H9 (cell line): ENCODE measurements at regions not wholly inside any gene's neighbourhood (a gene's known extent, or its start where the extent isn't known, plus 50 kb on each side); places are given as distances from the start of the nearest gene placed in this dataset.

Experiments used
- DNase-seq: peaks from one replicate; pipeline ENCODE4 v3.0.0-alpha.2; 2017
- H2AFZ ChIP-seq: one replicate; pipeline ENCODE4 v1.6.1; 2013; ENCODE audit warnings: mild to moderate bottlenecking, low read length, control low read depth, moderate library complexity
- H2AK5ac ChIP-seq: 2 replicates; pipeline ENCODE4 v1.6.1; 2013; ENCODE audit warnings: low read length, control low read depth, mixed read lengths; ENCODE audit not compliant: insufficient read length
- H2BK120ac ChIP-seq: one replicate; pipeline ENCODE4 v1.6.1; 2013; ENCODE audit warnings: low read depth, mild to moderate bottlenecking, low read length, control low read depth, inconsistent platforms; ENCODE audit not compliant: poor library complexity, severe bottlenecking
- H2BK12ac ChIP-seq: 2 replicates; pipeline ENCODE4 v1.6.1; 2013; ENCODE audit warnings: low read length, control low read depth, mixed read lengths, low read depth; ENCODE audit not compliant: insufficient read length
- H2BK15ac ChIP-seq: 2 replicates; pipeline ENCODE4 v1.6.1; 2013; ENCODE audit warnings: low read depth, low read length, control low read depth
- H2BK20ac ChIP-seq: one replicate; pipeline ENCODE4 v1.6.1; 2013; ENCODE audit warnings: low read depth, mild to moderate bottlenecking, low read length, control low read depth, inconsistent platforms; ENCODE audit not compliant: poor library complexity, severe bottlenecking
- H2BK5ac ChIP-seq: 2 replicates; pipeline ENCODE4 v1.6.1; 2013; ENCODE audit warnings: low read length, control low read depth, mixed read lengths; ENCODE audit not compliant: insufficient read length
- H3K14ac ChIP-seq: 2 replicates; pipeline ENCODE4 v1.6.1; 2013; ENCODE audit warnings: low read length, control low read depth; ENCODE audit not compliant: insufficient read depth
- H3K18ac ChIP-seq: 2 replicates; pipeline ENCODE4 v1.6.1; 2013; ENCODE audit warnings: low read depth, mild to moderate bottlenecking, mixed read lengths, low read length, control low read depth; ENCODE audit not compliant: insufficient read length
- H3K23ac ChIP-seq: 2 replicates; pipeline ENCODE4 v1.6.1; 2013; ENCODE audit warnings: low read length, control low read depth, mixed read lengths, low read depth; ENCODE audit not compliant: insufficient read length
- H3K23me2 ChIP-seq: 2 replicates; pipeline ENCODE4 v1.6.1; 2013; ENCODE audit warnings: low read depth, mild to moderate bottlenecking, mixed read lengths, low read length, control low read depth; ENCODE audit not compliant: insufficient read length, poor library complexity, severe bottlenecking
- H3K27ac ChIP-seq: 2 replicates; pipeline ENCODE4 v1.5.1; 2013; ENCODE audit warnings: low read length, control low read depth, mixed read lengths, low read depth; ENCODE audit not compliant: insufficient read length
- H3K27me3 ChIP-seq: 2 replicates; pipeline ENCODE4 v1.6.1; 2013; ENCODE audit warnings: low read length, control low read depth, inconsistent platforms; ENCODE audit not compliant: insufficient read depth
- H3K4ac ChIP-seq: 2 replicates; pipeline ENCODE4 v1.6.1; 2013; ENCODE audit warnings: low read depth, mild to moderate bottlenecking, control low read depth, inconsistent platforms, low read length, moderate library complexity
- H3K4me1 ChIP-seq: 2 replicates; pipeline ENCODE4 v1.6.1; 2013; ENCODE audit warnings: low read length, control low read depth, inconsistent platforms; ENCODE audit not compliant: insufficient read depth
- H3K4me2 ChIP-seq: 2 replicates; pipeline ENCODE4 v1.6.1; 2013; ENCODE audit warnings: low read length, control low read depth, mixed read lengths; ENCODE audit not compliant: insufficient read length, insufficient read depth
- H3K56ac ChIP-seq: 2 replicates; pipeline ENCODE4 v1.6.1; 2013; ENCODE audit warnings: low read depth, mild to moderate bottlenecking, mixed read lengths, low read length, control low read depth; ENCODE audit not compliant: insufficient read length
- H3K79me1 ChIP-seq: 2 replicates; pipeline ENCODE4 v1.6.1; 2013; ENCODE audit warnings: low read depth, mild to moderate bottlenecking, moderate library complexity, low read length, control low read depth, inconsistent platforms; ENCODE audit not compliant: insufficient read depth, poor library complexity, severe bottlenecking
- H3K79me2 ChIP-seq: 2 replicates; pipeline ENCODE4 v1.6.1; 2013; ENCODE audit warnings: low read length, control low read depth, inconsistent platforms; ENCODE audit not compliant: insufficient read depth
- H3K9ac ChIP-seq: 2 replicates; pipeline ENCODE4 v1.6.1; 2013; ENCODE audit warnings: low read length, control low read depth, mixed read lengths; ENCODE audit not compliant: insufficient read length; ENCODE audit errors: extremely low read depth
- H3K9me3 ChIP-seq: one replicate; pipeline ENCODE4 v1.6.1; 2013; ENCODE audit warnings: low read depth, low read length, inconsistent platforms; ENCODE audit not compliant: control insufficient read depth
- H3T11ph ChIP-seq: one replicate; pipeline ENCODE4 v1.6.1; 2013; ENCODE audit warnings: mild to moderate bottlenecking, low read length, control low read depth, inconsistent platforms
- H4K20me1 ChIP-seq: one replicate; pipeline ENCODE4 v1.6.1; 2013; ENCODE audit not compliant: control insufficient read depth, insufficient read length, insufficient read depth
- H4K5ac ChIP-seq: 2 replicates; pipeline ENCODE4 v1.6.1; 2013; ENCODE audit warnings: low read depth, mild to moderate bottlenecking, mixed read lengths, low read length, control low read depth; ENCODE audit not compliant: insufficient read length
- H4K8ac ChIP-seq: replicated peaks from 2 replicates; pipeline ENCODE4 v1.6.1; 2013; ENCODE audit warnings: low read length, control low read depth, mixed read lengths, low read depth; ENCODE audit not compliant: insufficient read length
- H4K91ac ChIP-seq: 2 replicates; pipeline ENCODE4 v1.6.1; 2013; ENCODE audit warnings: low read depth, mild to moderate bottlenecking, moderate library complexity, mixed read lengths, low read length, control low read depth; ENCODE audit not compliant: insufficient read length
- H3K27ac Mint-ChIP-seq, 3 experiments: 2 replicates in 2 of 3; 3 replicates in 1 of 3; pipeline ENCODE4 v1.8.0; 2020 to 2021; ENCODE audit warnings: mixed read lengths in 3 of 3, mild to moderate bottlenecking in 1 of 3, moderate library complexity in 1 of 3
- H3K27me3 Mint-ChIP-seq: 2 replicates; pipeline ENCODE4 v1.8.0; 2021; ENCODE audit warnings: low read depth, mild to moderate bottlenecking, moderate library complexity, mixed read lengths
- H3K36me3 Mint-ChIP-seq, 3 experiments: 2 replicates in 2 of 3; 3 replicates in 1 of 3; pipeline ENCODE4 v1.8.0; 2020 to 2021; ENCODE audit warnings: low read depth in 3 of 3, mixed read lengths in 3 of 3; ENCODE audit not compliant: insufficient read depth in 1 of 3
- H3K4me1 Mint-ChIP-seq, 2 experiments: 2 replicates each; pipeline ENCODE4 v1.8.0; 2020; ENCODE audit warnings: mixed read lengths in 2 of 2
- H3K4me3 Mint-ChIP-seq, 2 experiments: 2 replicates in 1 of 2; 3 replicates in 1 of 2; pipeline ENCODE4 v1.8.0; 2020 to 2021; ENCODE audit warnings: mild to moderate bottlenecking in 2 of 2, mixed read lengths in 2 of 2, moderate library complexity in 1 of 2
- H3K9me3 Mint-ChIP-seq, 2 experiments: 2 replicates in 1 of 2; 3 replicates in 1 of 2; pipeline ENCODE4 v1.8.0; 2020; ENCODE audit warnings: mild to moderate bottlenecking in 2 of 2, mixed read lengths in 2 of 2, moderate library complexity in 1 of 2
- CTCF ChIP-seq: fragments of 200-600 bp; sonication (generic); conservative IDR thresholded peaks from 3 replicates; pipeline ENCODE4 v1.8.0; 2021; ENCODE audit warnings: antibody characterized with exemption, mild to moderate bottlenecking
- WGBS: extraction: QIAGEN DNeasy Blood & Tissue Kit; methylation state at CpG from one replicate; pipeline ENCODE4 v1.1.7; 2013; ENCODE audit warnings: missing lambda C conversion rate, low lambda C conversion rate, mixed read lengths; ENCODE audit not compliant: insufficient read length; ENCODE audit errors: extremely low coverage; 5-methylcytosine and 5-hydroxymethylcytosine counted together

DNA sequence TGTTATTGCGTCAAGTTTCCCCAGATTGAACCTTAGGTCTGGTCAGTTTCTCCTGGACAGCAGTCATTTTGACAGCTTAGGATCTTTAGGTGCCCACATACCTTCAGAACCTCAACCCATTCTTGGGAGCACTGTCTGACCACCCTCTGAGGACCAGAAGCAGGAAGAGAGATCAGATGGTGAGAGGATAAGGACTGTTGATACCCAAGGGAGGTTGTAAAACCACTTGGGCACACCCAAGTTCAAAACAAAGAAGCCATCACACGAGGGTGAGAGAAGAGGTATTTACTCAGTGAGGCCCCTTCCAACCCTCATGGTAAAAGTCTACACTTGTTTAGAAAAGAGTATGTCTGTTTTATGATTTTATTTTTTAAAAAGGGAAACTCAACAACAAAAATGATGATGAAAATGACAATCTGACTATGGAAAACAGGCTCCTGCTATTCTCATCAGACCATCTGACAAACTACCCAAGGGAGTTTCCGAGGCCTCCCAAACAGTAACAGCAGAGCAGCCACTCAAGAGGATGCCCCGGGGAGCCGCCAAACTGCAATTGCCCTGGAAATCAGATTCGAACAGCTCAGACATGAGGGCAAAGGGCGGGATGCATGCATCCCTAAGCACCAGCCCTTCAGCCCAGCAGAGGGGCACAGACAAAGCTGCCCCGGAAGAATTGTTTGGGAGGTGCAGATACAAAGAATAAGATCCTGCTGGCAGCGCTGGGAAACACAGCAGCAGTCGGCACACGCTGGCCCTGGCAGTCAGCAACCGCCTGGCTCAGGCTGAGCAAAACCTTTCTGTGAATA is 162.6 kb upstream of the PLEKHG7 start:
- no peaks in the 10 kb centered on the region for H3K79me2 ChIP-seq
- H2BK5ac ChIP-seq = no peak overlapping the region
- H2BK20ac ChIP-seq = no peak overlapping the region
- H3K9me3 ChIP-seq = no peaks in the 10 kb centered on the region
- peak; percentile 23; the same call in 1 of the 3 replicates for TF ChIP-seq CTCF
- H3K18ac ChIP-seq = no peak overlapping the region
- H2AK5ac ChIP-seq = no peak overlapping the region
- Mint-ChIP-seq H3K36me3 (no peaks in the 10 kb centered on the region; a peak in 1 of 7 replicates), H3K4me3 (no peak overlapping the region), H3K4me1 (peaks cover 14 to 24% of the 10 kb centered on the region in 2 experiments), H3K9me3 (no peaks in the 10 kb centered on the region), H3K27me3 (no peaks in the 10 kb centered on the region; the same call in 1 of the 2 replicates), H3K27ac (no peak overlapping the region)
- H3K4ac ChIP-seq = no peak overlapping the region
- no peak overlapping the region for H3K56ac ChIP-seq
- H3K79me1 ChIP-seq = no peaks in the 10 kb centered on the region
- no peak overlapping the region for H2AFZ ChIP-seq
- H3T11ph ChIP-seq = no peak overlapping the region
- H3K4me2 ChIP-seq = no peak overlapping the region
- no peak overlapping the region for H4K91ac ChIP-seq
- H2BK15ac ChIP-seq = no peak overlapping the region
- peak; percentile 41 for DNase-seq
- no peak overlapping the region for H4K5ac ChIP-seq
- H3K27ac ChIP-seq = no peak overlapping the region
- H3K4me1 ChIP-seq = no peaks in the 10 kb centered on the region; the same call in 1 of the 2 replicates
- H4K8ac ChIP-seq = no peak overlapping the region
- H2BK120ac ChIP-seq = no peak overlapping the region
- H3K23ac ChIP-seq = no peak overlapping the region
- no peak overlapping the region for H3K14ac ChIP-seq
- H2BK12ac ChIP-seq = no peak overlapping the region
- no peaks in the 10 kb centered on the region for H3K27me3 ChIP-seq
- no CpG with 5 or more reads among the region's 12 CpGs for WGBS
- H4K20me1 ChIP-seq = no peaks in the 10 kb centered on the region
- H3K23me2 ChIP-seq = no peaks in the 10 kb centered on the region
- no peak overlapping the region for H3K9ac ChIP-seq
